ENCODE measurements at regions not wholly inside any gene's neighbourhood (a gene's known extent, or its start where the extent isn't known, plus 50 kb on each side); places are given as distances from the start of the nearest gene placed in this dataset.

GRCh38 chr4:25536564-25537320 lies 118.9 kb upstream of the SLC34A2 start:
- TF ChIP-seq POLR2A (IDR thresholded peaks at IDR 0.05) (no peak), CTCF (IDR thresholded peaks at IDR 0.05) (no peak)
